ENCODE measurements at regions not wholly inside any gene's neighbourhood (a gene's known extent, or its start where the extent isn't known, plus 50 kb on each side); places are given as distances from the start of the nearest gene placed in this dataset.
A peak's percentile ranks its signal among the peaks of the same experiment; 100 is the strongest.

DNA sequence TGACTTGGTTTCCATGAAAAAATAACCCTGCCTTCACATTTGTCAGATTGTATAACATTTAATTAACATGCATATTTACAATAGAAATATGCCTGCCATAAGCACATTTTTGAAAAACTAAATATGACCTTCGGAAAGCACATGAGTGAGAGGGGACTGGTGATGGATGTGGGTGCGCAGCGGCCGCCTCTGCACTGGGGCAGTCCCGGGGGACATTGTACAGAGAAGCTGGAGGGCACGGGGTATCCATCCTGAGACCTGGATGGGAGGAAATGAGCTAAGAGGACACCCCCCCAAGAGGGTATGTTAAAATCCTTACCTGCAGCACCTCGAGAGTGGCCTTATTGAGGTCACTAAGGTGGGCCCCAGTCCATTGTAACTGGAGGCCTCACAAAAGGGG lies 161.3 kb upstream of the IRX4 start:
- H3K36me3 ChIP-seq (ENCODE audit: control insufficient read depth, insufficient read depth, low read length), result no peaks in the 10 kb centered on the region
- peaks cover 5% of the 10 kb centered on the region for H3K27me3 ChIP-seq (ENCODE audit: control insufficient read depth, insufficient read depth, low read length)
- H3K27ac ChIP-seq (ENCODE audit: low read length), result no peak overlapping the region
- 97% methylated on average over 5 of the region's 7 CpGs for WGBS (ENCODE audit: insufficient coverage)
- H3K4me3 ChIP-seq (ENCODE audit: low read length), result no peak overlapping the region
- no peak for DNase-seq
- H3K4me1 ChIP-seq (ENCODE audit: control insufficient read depth, insufficient read depth, low read length), result no peaks in the 10 kb centered on the region
- no peaks in the 10 kb centered on the region for H3K9me3 ChIP-seq (replicated peaks; ENCODE audit: control insufficient read depth, low read depth, low read length)

DNA sequence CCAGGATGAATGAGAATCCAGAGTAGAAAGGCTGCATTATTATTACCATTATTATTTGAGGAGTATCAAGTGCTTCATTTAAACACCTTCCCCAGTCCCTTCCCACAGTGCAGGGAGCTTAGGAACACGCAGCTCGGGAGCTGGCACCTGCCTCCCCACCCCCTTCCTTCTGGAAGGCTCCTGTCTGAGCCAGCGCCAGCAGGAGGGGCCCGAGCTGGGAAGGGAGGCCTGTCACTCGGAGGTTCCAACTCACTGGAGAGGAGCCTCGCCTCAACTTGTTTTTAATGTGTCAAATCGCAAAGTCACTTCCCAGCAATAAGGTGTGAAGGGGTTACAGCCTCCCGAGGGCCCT lies 156.4 kb upstream of the IRX4 start:
- 24% methylated on average over 4 of the region's 8 CpGs for WGBS (ENCODE audit: insufficient coverage)
- Histone ChIP-seq H3K36me3 (ENCODE audit: control insufficient read depth, insufficient read depth, low read length) (no peaks in the 10 kb centered on the region), H3K27me3 (ENCODE audit: control insufficient read depth, insufficient read depth, low read length) (peaks cover 15% of the 10 kb centered on the region), H3K9me3 (replicated peaks; ENCODE audit: control insufficient read depth, low read depth, low read length) (no peaks in the 10 kb centered on the region), H3K27ac (ENCODE audit: low read length) (no peak overlapping the region), H3K4me1 (ENCODE audit: control insufficient read depth, insufficient read depth, low read length) (peaks cover 4% of the 10 kb centered on the region), H3K4me3 (ENCODE audit: low read length) (no peak overlapping the region)
- no peak for DNase-seq

DNA sequence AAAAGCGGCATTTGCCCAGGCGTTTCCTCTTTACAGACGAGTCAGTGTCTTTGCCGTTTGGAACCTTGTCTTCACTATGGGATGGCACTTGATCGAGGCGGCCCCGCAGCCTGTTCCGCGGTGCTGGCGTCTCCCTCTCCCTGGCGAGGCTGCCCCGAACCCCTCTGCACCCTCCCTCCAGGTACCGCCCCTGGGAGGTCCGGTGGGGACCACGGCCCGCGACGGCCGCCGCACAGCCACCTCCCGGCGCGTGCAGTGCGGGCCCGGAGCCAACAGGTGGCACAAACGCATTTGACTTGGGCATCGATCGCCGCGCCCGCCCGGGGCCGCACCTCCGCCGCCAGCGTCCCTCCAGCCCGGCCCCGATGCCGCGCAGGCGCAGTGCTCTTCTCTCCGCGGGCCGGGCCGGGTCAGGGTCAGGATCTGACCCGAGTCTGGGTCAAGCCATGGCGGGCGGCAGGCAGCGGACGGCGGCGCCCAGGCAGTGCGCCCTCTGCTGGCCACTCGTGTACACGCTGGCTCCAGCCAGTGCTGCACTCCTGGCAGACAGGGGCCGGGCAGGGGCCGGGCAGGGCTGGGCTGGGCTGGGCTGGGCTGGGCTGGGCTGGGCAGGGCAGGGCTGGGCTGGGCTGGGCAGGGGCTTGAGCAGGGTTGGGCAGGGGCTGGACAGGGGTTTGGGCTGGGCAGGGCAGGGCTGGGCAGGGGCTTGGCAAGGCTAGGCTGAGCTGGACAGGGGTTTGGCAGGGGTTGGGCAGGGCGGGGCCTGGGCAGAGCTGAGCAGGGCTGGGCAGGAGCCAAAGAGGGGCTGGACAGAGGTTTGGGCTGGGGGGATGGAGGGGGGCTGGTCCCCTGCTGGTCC lies 155.8 kb upstream of the IRX4 start:
- H3K27ac ChIP-seq (ENCODE audit: low read length), result no peak overlapping the region
- peak; percentile 56 for DNase-seq
- 4% methylated on average over 55 of the region's 58 CpGs for WGBS (ENCODE audit: insufficient coverage)

DNA sequence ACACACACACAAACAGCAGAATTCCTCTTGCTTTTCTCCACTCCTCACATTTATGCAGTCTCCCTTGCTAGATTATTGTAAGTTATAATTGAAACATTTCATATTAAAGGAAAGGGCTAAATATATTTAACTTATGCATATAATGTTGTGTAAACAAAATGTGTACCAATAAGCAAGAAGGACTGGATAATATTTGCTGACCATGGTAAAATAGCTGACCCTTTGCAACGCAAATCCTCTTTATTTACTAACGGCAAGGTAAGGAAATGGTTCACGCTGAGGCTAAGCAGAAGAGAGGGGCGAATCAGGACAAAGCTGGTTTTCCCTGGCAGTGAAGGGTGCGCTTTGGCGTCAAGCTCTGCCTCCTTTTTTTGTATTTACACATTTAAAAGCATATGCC lies 154.2 kb upstream of the IRX4 start:
- Histone ChIP-seq H3K4me3 (ENCODE audit: low read length) (no peak overlapping the region), H3K36me3 (ENCODE audit: control insufficient read depth, insufficient read depth, low read length) (no peaks in the 10 kb centered on the region), H3K27ac (ENCODE audit: low read length) (no peak overlapping the region), H3K27me3 (ENCODE audit: control insufficient read depth, insufficient read depth, low read length) (peaks cover 16% of the 10 kb centered on the region), H3K4me1 (ENCODE audit: control insufficient read depth, insufficient read depth, low read length) (peaks cover 4% of the 10 kb centered on the region), H3K9me3 (replicated peaks; ENCODE audit: control insufficient read depth, low read depth, low read length) (peaks cover 7% of the 10 kb centered on the region)
- 88% methylated on average over 2 of the region's 6 CpGs for WGBS (ENCODE audit: insufficient coverage)
- DNase-seq, result no peak

More for the DNA sequence above, 155.8 kb upstream of the IRX4 start:
- peaks cover 4% of the 10 kb centered on the region for H3K4me1 ChIP-seq (ENCODE audit: control insufficient read depth, insufficient read depth, low read length)
- no peaks in the 10 kb centered on the region for H3K9me3 ChIP-seq (replicated peaks; ENCODE audit: control insufficient read depth, low read depth, low read length)
- H3K36me3 ChIP-seq (ENCODE audit: control insufficient read depth, insufficient read depth, low read length), result no peaks in the 10 kb centered on the region
- H3K27me3 ChIP-seq (ENCODE audit: control insufficient read depth, insufficient read depth, low read length), result peaks cover 16% of the 10 kb centered on the region
- H3K4me3 ChIP-seq (ENCODE audit: low read length), result no peak overlapping the region

DNA sequence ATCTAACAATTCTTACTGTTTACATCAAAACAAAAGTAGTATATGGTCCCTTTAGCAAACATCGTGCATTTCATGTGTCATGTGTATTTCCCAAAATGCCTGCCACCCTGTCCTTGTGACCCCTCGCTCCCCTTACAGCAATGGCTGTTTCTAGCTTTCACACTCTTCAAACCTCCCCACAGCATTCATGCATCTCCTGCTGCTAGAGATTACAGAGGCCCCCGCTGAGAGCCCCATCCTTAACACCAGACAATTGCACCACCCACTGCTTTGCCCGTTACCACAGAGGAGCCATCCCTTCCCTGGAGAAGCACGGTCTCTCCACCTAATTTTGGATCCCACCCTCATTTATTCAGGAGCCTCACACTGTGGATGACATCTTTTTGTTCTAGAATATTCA lies 149.7 kb upstream of the IRX4 start:
- Histone ChIP-seq H3K4me3 (ENCODE audit: low read length) (no peak overlapping the region), H3K4me1 (ENCODE audit: control insufficient read depth, insufficient read depth, low read length) (no peaks in the 10 kb centered on the region), H3K36me3 (ENCODE audit: control insufficient read depth, insufficient read depth, low read length) (no peaks in the 10 kb centered on the region), H3K27ac (ENCODE audit: low read length) (no peak overlapping the region), H3K27me3 (ENCODE audit: control insufficient read depth, insufficient read depth, low read length) (peaks cover 7% of the 10 kb centered on the region), H3K9me3 (replicated peaks; ENCODE audit: control insufficient read depth, low read depth, low read length) (peaks cover 7% of the 10 kb centered on the region)
- no peak for DNase-seq
- 72% methylated on average over 5 of the region's 5 CpGs for WGBS (ENCODE audit: insufficient coverage)

DNA sequence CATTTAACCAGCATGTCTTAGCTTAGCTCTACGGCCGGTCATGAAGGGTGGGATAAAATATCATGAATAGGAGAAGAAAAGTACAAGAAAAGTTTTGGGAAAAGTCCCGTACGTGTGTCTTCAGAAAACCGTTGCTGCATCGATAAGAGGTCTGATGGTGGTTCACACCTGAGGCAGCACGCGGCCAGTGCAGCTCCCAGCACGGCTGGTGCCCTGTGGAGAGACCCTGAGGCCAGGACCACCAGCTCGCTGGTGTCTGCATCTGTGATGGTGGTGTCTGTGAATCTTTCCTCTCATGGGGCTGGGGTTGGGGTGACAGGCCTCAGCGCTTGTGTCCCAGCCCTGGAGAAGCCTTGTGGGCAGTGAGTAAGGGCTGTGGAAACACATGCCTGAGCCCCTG lies 148.9 kb upstream of the IRX4 start:
- no peaks in the 10 kb centered on the region for H3K36me3 ChIP-seq (ENCODE audit: control insufficient read depth, insufficient read depth, low read length)
- H3K4me3 ChIP-seq (ENCODE audit: low read length), result no peak overlapping the region
- peaks cover 7% of the 10 kb centered on the region for H3K9me3 ChIP-seq (replicated peaks; ENCODE audit: control insufficient read depth, low read depth, low read length)
- no peaks in the 10 kb centered on the region for H3K4me1 ChIP-seq (ENCODE audit: control insufficient read depth, insufficient read depth, low read length)
- no peak overlapping the region for H3K27ac ChIP-seq (ENCODE audit: low read length)
- no peak for DNase-seq
- peaks cover 6% of the 10 kb centered on the region for H3K27me3 ChIP-seq (ENCODE audit: control insufficient read depth, insufficient read depth, low read length)
- WGBS (ENCODE audit: insufficient coverage), result 87% methylated on average over 11 of the region's 11 CpGs

DNA sequence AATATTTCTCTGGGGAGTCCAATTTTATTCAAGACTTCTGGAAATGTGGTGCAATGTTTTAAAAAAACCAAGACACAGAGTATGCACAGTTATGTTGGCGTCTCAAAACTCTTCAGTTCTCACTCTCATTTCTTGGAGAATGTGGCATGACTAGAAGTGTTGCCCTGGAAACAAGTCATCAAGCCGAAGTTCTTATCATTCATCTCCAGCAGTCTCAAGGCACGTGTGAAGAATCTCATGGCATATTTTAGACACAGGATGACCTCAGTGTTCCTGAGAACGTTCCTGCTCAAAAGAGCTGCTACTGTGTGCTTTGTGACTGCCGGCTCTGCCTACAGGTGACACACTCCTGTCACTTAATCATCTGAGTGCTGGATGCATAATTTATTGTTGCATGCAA lies 147.4 kb upstream of the IRX4 start:
- no peak overlapping the region for H3K27ac ChIP-seq (ENCODE audit: low read length)
- WGBS (ENCODE audit: insufficient coverage), result 51% methylated on average over 3 of the region's 5 CpGs
- H3K27me3 ChIP-seq (ENCODE audit: control insufficient read depth, insufficient read depth, low read length), result peaks cover 4% of the 10 kb centered on the region

DNA sequence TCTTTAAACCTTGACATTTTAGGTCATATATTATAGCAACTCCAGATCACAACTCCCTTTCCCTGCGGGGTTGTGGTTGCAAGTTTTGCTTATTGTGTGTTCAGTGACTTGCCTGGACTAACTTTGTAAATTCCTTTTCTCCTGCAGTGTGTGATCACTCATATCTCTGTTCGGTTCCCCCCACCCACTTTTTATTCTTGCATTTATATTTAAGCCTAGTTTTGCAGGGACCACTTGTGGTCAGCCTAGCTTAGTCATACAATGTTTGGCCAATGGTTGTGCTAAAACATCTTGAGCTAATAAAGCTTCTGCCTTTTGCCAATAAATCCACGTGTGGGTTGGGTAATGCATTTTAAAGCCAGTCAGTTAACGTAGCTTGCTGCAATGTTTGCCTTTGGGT lies 146.5 kb upstream of the IRX4 start:
- H3K27me3 ChIP-seq (ENCODE audit: control insufficient read depth, insufficient read depth, low read length), result peaks cover 2% of the 10 kb centered on the region
- no peak overlapping the region for H3K4me3 ChIP-seq (ENCODE audit: low read length)
- H3K36me3 ChIP-seq (ENCODE audit: control insufficient read depth, insufficient read depth, low read length), result no peaks in the 10 kb centered on the region
- H3K27ac ChIP-seq (ENCODE audit: low read length), result no peak overlapping the region
- peaks cover 7% of the 10 kb centered on the region for H3K9me3 ChIP-seq (replicated peaks; ENCODE audit: control insufficient read depth, low read depth, low read length)
- no CpG with 5 or more reads among the region's 4 CpGs for WGBS (ENCODE audit: insufficient coverage)
- DNase-seq, result peak; percentile 61
- no peaks in the 10 kb centered on the region for H3K4me1 ChIP-seq (ENCODE audit: control insufficient read depth, insufficient read depth, low read length)

More for the DNA sequence above, 147.4 kb upstream of the IRX4 start:
- Histone ChIP-seq H3K36me3 (ENCODE audit: control insufficient read depth, insufficient read depth, low read length) (no peaks in the 10 kb centered on the region), H3K4me3 (ENCODE audit: low read length) (no peak overlapping the region), H3K9me3 (replicated peaks; ENCODE audit: control insufficient read depth, low read depth, low read length) (peaks cover 7% of the 10 kb centered on the region), H3K4me1 (ENCODE audit: control insufficient read depth, insufficient read depth, low read length) (no peaks in the 10 kb centered on the region)
- DNase-seq, result no peak

DNA sequence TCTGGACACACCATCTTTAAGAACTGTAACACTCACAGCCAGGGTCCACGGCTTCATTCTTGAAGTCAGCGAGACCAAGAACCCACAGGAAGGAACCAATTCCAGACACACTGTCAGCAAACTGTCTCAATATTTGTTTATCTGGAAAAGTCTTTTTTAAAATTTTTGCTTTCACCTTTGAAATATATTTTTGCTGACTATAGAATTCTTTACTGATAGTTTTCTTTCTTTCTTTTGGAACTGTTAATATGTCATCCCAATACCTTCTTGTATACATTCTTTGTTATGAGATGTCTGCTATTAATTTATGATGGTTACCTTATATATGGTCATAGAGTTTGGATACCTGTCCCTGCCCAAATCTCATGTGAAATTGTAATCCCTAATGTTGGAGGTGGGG lies 145.1 kb upstream of the IRX4 start:
- no peaks in the 10 kb centered on the region for H3K36me3 ChIP-seq (ENCODE audit: control insufficient read depth, insufficient read depth, low read length)

DNA sequence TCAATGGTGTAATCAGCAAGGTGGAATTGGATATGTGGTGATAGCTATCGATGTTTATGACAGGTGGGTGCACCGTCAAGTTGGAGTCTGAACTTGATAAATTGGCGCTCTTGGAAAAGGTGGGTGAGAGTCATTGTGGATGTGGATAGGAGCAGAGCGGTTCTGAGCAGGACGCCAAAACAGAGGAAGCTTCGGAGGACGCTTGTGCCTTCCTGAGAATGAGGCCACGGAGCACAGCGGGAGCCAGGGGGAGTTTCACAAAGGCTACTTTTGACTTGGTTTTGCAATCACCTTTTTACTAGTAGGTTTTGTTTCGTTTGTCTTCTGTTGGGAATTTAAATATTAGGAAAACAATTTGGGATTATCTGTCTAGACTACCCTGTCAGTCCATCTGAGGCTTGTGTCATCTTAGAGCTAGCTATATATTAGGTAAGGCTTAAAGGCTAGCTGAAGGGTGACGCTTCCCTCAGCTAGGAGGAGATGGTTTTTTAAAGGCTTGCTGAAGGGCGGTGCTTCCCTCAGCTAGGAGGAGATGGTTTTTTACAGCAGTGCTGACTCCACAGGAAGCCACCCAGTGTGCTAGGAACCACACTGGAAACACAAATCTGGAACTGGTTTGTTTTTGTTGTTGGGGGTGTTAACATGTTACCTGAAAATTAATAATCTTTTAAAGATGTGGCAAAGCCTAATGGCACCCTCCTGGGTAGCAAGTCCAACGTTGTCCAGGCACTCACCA lies 142.4 kb upstream of the IRX4 start:
- no peaks in the 10 kb centered on the region for H3K9me3 ChIP-seq (replicated peaks; ENCODE audit: control insufficient read depth, low read depth, low read length)
- no peak overlapping the region for H3K27ac ChIP-seq (ENCODE audit: low read length)
- H3K4me1 ChIP-seq (ENCODE audit: control insufficient read depth, insufficient read depth, low read length), result no peaks in the 10 kb centered on the region
- WGBS (ENCODE audit: insufficient coverage), result 62% methylated on average over 10 of the region's 13 CpGs
- H3K27me3 ChIP-seq (ENCODE audit: control insufficient read depth, insufficient read depth, low read length), result no peaks in the 10 kb centered on the region
- no peak for DNase-seq
- no peak overlapping the region for H3K4me3 ChIP-seq (ENCODE audit: low read length)
- H3K36me3 ChIP-seq (ENCODE audit: control insufficient read depth, insufficient read depth, low read length), result no peaks in the 10 kb centered on the region

More for the DNA sequence above, 145.1 kb upstream of the IRX4 start:
- H3K9me3 ChIP-seq (replicated peaks; ENCODE audit: control insufficient read depth, low read depth, low read length), result peaks cover 4% of the 10 kb centered on the region
- no peak overlapping the region for H3K4me3 ChIP-seq (ENCODE audit: low read length)
- H3K27me3 ChIP-seq (ENCODE audit: control insufficient read depth, insufficient read depth, low read length), result no peaks in the 10 kb centered on the region
- H3K27ac ChIP-seq (ENCODE audit: low read length), result no peak overlapping the region
- no peak for DNase-seq
- WGBS (ENCODE audit: insufficient coverage), result no CpG with 5 or more reads among the region's 2 CpGs
- no peaks in the 10 kb centered on the region for H3K4me1 ChIP-seq (ENCODE audit: control insufficient read depth, insufficient read depth, low read length)
